Naive B cell (primary cell): ENCODE measurements at regions not wholly inside any gene's neighbourhood (a gene's known extent, or its start where the extent isn't known, plus 50 kb on each side); places are given as distances from the start of the nearest gene placed in this dataset.
A peak's percentile ranks its signal among the peaks of the same experiment; 100 is the strongest.

Experiments
- ATAC-seq, 2 donors: fragments of 150-1000 bp; cut with Tn5 transposase; 2 replicates each; pipeline ENCODE4 v1.10.0; 2021; ENCODE audit warnings: low read depth in 2 of 2, mild to moderate bottlenecking in 2 of 2, moderate library complexity in 2 of 2
- DNase-seq: peaks from one replicate; pipeline ENCODE4 v3.0.0; 2022
- H3K27ac Mint-ChIP-seq, 6 donors: one replicate each; pipeline ENCODE4 v1.8.0; 2020 to 2022; ENCODE audit warnings: mild to moderate bottlenecking in 6 of 6, mixed read lengths in 6 of 6, moderate library complexity in 5 of 6, inconsistent platforms in 2 of 6
- H3K27me3 Mint-ChIP-seq, 3 donors: one replicate each; pipeline ENCODE4 v1.8.0; 2021 to 2022; ENCODE audit warnings: mixed read lengths in 3 of 3, mild to moderate bottlenecking in 1 of 3
- H3K36me3 Mint-ChIP-seq, 2 donors: one replicate each; pipeline ENCODE4 v1.8.0; 2020 to 2022; ENCODE audit warnings: mixed read lengths in 2 of 2, inconsistent platforms in 1 of 2, mild to moderate bottlenecking in 1 of 2
- H3K4me1 Mint-ChIP-seq, 3 donors: one replicate each; pipeline ENCODE4 v1.8.0; 2020 to 2022; ENCODE audit warnings: mixed read lengths in 3 of 3, inconsistent platforms in 1 of 3, mild to moderate bottlenecking in 1 of 3, moderate library complexity in 1 of 3
- H3K4me3 Mint-ChIP-seq, 8 donors: one replicate each; pipeline ENCODE4 v1.8.0; 2020 to 2022; ENCODE audit warnings: mild to moderate bottlenecking in 8 of 8, mixed read lengths in 8 of 8, moderate library complexity in 8 of 8, inconsistent platforms in 2 of 8
- H3K9me3 Mint-ChIP-seq, 7 donors: one replicate each; pipeline ENCODE4 v1.8.0; 2020 to 2022; ENCODE audit warnings: mixed read lengths in 7 of 7, mild to moderate bottlenecking in 5 of 7, inconsistent platforms in 2 of 7, moderate library complexity in 1 of 7

GRCh38 chr19:28907534-28907933 is 305.4 kb downstream of the UQCRFS1 start:
- Mint-ChIP-seq H3K4me3 (no peak overlapping the region), H3K27ac (no peak overlapping the region), H3K9me3 (peaks cover 0 to 10% (median 4%) of the 10 kb centered on the region in 7 donors), H3K27me3 (no peaks in the 10 kb centered on the region), H3K36me3 (no peaks in the 10 kb centered on the region), H3K4me1 (no peaks in the 10 kb centered on the region)
- DNase-seq (no peak), ATAC-seq (no peak)

GRCh38 chr19:28905996-28906395 is 307.0 kb downstream of the UQCRFS1 start:
- H3K36me3 Mint-ChIP-seq: no peaks in the 10 kb centered on the region
- DNase-seq: no peak
- no peak overlapping the region for H3K27ac Mint-ChIP-seq
- no peaks in the 10 kb centered on the region for H3K27me3 Mint-ChIP-seq
- H3K4me3 Mint-ChIP-seq: no peak overlapping the region
- peaks cover 0 to 4% (median 0%) of the 10 kb centered on the region in 7 donors for H3K9me3 Mint-ChIP-seq
- no peak for ATAC-seq
- H3K4me1 Mint-ChIP-seq: no peaks in the 10 kb centered on the region

- no peaks in the 10 kb centered on the region for H3K27me3 Mint-ChIP-seq
Measured at GRCh38 chr19:28899703-28900102, 313.2 kb downstream of the UQCRFS1 start.

GRCh38 chr19:28898249-28898648 is 314.7 kb downstream of the UQCRFS1 start:
- ATAC-seq (no peak), DNase-seq (no peak)
- no peak overlapping the region for H3K4me3 Mint-ChIP-seq
- H3K27me3 Mint-ChIP-seq: no peaks in the 10 kb centered on the region
- no peaks in the 10 kb centered on the region for H3K4me1 Mint-ChIP-seq
- H3K9me3 Mint-ChIP-seq: peaks cover 0 to 4% (median 0%) of the 10 kb centered on the region in 7 donors
- no peaks in the 10 kb centered on the region for H3K36me3 Mint-ChIP-seq
- H3K27ac Mint-ChIP-seq: no peak overlapping the region

More at GRCh38 chr19:28899703-28900102, 313.2 kb downstream of the UQCRFS1 start:
- Mint-ChIP-seq H3K4me1 (no peaks in the 10 kb centered on the region), H3K9me3 (peaks cover 0 to 8% (median 0%) of the 10 kb centered on the region in 7 donors), H3K36me3 (no peaks in the 10 kb centered on the region), H3K4me3 (no peak overlapping the region), H3K27ac (peak overlapping the region in 1 of 6 donors; percentile 69)
- ATAC-seq (no peak), DNase-seq (no peak)

GRCh38 chr19:28889941-28890670 is 322.8 kb downstream of the UQCRFS1 start:
- H3K4me1 Mint-ChIP-seq: peaks cover 0 to 6% (median 4%) of the 10 kb centered on the region in 3 donors
- DNase-seq (no peak), ATAC-seq (no peak)
- no peak overlapping the region for H3K27ac Mint-ChIP-seq
- H3K36me3 Mint-ChIP-seq: no peaks in the 10 kb centered on the region
- peak overlapping the region in 1 of 8 donors; percentile 13 for H3K4me3 Mint-ChIP-seq
- H3K9me3 Mint-ChIP-seq: peaks cover 0 to 2% (median 0%) of the 10 kb centered on the region in 7 donors
- H3K27me3 Mint-ChIP-seq: peaks cover 0 to 12% (median 11%) of the 10 kb centered on the region in 3 donors

GRCh38 chr19:28887920-28888618 is 324.9 kb downstream of the UQCRFS1 start:
- H3K27ac Mint-ChIP-seq: no peak overlapping the region
- peaks cover 0 to 20% (median 12%) of the 10 kb centered on the region in 3 donors for H3K27me3 Mint-ChIP-seq
- no peak for ATAC-seq
- no peak for DNase-seq
- H3K4me1 Mint-ChIP-seq: peaks cover 0 to 6% (median 4%) of the 10 kb centered on the region in 3 donors
- H3K9me3 Mint-ChIP-seq: peaks cover 0 to 5% (median 0%) of the 10 kb centered on the region in 7 donors
- H3K4me3 Mint-ChIP-seq: no peak overlapping the region
- no peaks in the 10 kb centered on the region for H3K36me3 Mint-ChIP-seq

GRCh38 chr19:28886708-28887107 is 326.2 kb downstream of the UQCRFS1 start:
- Mint-ChIP-seq H3K4me1 (peaks cover 0 to 11% (median 4%) of the 10 kb centered on the region in 3 donors), H3K27me3 (peaks cover 0 to 20% (median 12%) of the 10 kb centered on the region in 3 donors), H3K36me3 (no peaks in the 10 kb centered on the region), H3K27ac (no peak overlapping the region), H3K4me3 (no peak overlapping the region), H3K9me3 (peaks cover 0 to 5% (median 0%) of the 10 kb centered on the region in 7 donors)
- DNase-seq (no peak), ATAC-seq (no peak)

- H3K4me3 Mint-ChIP-seq: no peak overlapping the region
- no peaks in the 10 kb centered on the region for H3K36me3 Mint-ChIP-seq
- DNase-seq (no peak), ATAC-seq (no peak)
- H3K27ac Mint-ChIP-seq: peak overlapping the region in 2 of 6 donors; percentile 20 to 71
- H3K4me1 Mint-ChIP-seq: peaks cover 4 to 16% (median 8%) of the 10 kb centered on the region in 3 donors
- peaks cover 0 to 5% (median 0%) of the 10 kb centered on the region in 7 donors for H3K9me3 Mint-ChIP-seq
- H3K27me3 Mint-ChIP-seq: peaks cover 0 to 20% (median 12%) of the 10 kb centered on the region in 3 donors
Measured at GRCh38 chr19:28885965-28886364, 327.0 kb downstream of the UQCRFS1 start.

GRCh38 chr19:28884786-28885476 is 328.0 kb downstream of the UQCRFS1 start:
- no peak overlapping the region for H3K4me3 Mint-ChIP-seq
- H3K27ac Mint-ChIP-seq: no peak overlapping the region
- peaks cover 0 to 5% (median 0%) of the 10 kb centered on the region in 7 donors for H3K9me3 Mint-ChIP-seq
- peaks cover 4 to 16% (median 8%) of the 10 kb centered on the region in 3 donors for H3K4me1 Mint-ChIP-seq
- H3K27me3 Mint-ChIP-seq: peaks cover 0 to 20% (median 12%) of the 10 kb centered on the region in 3 donors
- ATAC-seq (no peak), DNase-seq (no peak)
- H3K36me3 Mint-ChIP-seq: no peaks in the 10 kb centered on the region

- ATAC-seq (no peak), DNase-seq (no peak)
- Mint-ChIP-seq H3K4me3 (no peak overlapping the region), H3K36me3 (no peaks in the 10 kb centered on the region), H3K4me1 (peaks cover 4 to 16% (median 8%) of the 10 kb centered on the region in 3 donors), H3K9me3 (peaks cover 0 to 5% (median 0%) of the 10 kb centered on the region in 7 donors), H3K27ac (no peak overlapping the region), H3K27me3 (peaks cover 0 to 9% (median 7%) of the 10 kb centered on the region in 3 donors)
Measured at GRCh38 chr19:28883241-28883693, 329.7 kb downstream of the UQCRFS1 start.

- Mint-ChIP-seq H3K9me3 (peaks cover 0 to 5% (median 0%) of the 10 kb centered on the region in 7 donors), H3K4me3 (no peak overlapping the region), H3K27me3 (peaks cover 0 to 9% (median 7%) of the 10 kb centered on the region in 3 donors), H3K27ac (no peak overlapping the region), H3K36me3 (no peaks in the 10 kb centered on the region), H3K4me1 (peaks cover 4 to 16% (median 8%) of the 10 kb centered on the region in 3 donors)
- DNase-seq (no peak), ATAC-seq (no peak)
Measured at GRCh38 chr19:28882818-28883217, 330.1 kb downstream of the UQCRFS1 start.

GRCh38 chr19:28881616-28882015 is 331.3 kb downstream of the UQCRFS1 start:
- DNase-seq: no peak
- no peak for ATAC-seq
- Mint-ChIP-seq H3K4me3 (peak overlapping the region in 1 of 8 donors; percentile 48), H3K4me1 (peaks cover 4 to 13% (median 7%) of the 10 kb centered on the region in 3 donors), H3K36me3 (no peaks in the 10 kb centered on the region), H3K27ac (peak overlapping the region in 1 of 6 donors; percentile 47), H3K27me3 (peaks cover 0 to 9% (median 7%) of the 10 kb centered on the region in 3 donors), H3K9me3 (peaks cover 0 to 5% (median 0%) of the 10 kb centered on the region in 7 donors)

GRCh38 chr19:28880735-28881401 is 332.1 kb downstream of the UQCRFS1 start:
- DNase-seq (no peak), ATAC-seq (no peak)
- Mint-ChIP-seq H3K27ac (no peak overlapping the region), H3K4me1 (peaks cover 4 to 10% (median 4%) of the 10 kb centered on the region in 3 donors), H3K27me3 (peaks cover 0 to 9% (median 6%) of the 10 kb centered on the region in 3 donors), H3K4me3 (no peak overlapping the region), H3K36me3 (no peaks in the 10 kb centered on the region), H3K9me3 (peaks cover 0 to 5% (median 0%) of the 10 kb centered on the region in 7 donors)
